ENCODE measurements at regions not wholly inside any gene's neighbourhood (a gene's known extent, or its start where the extent isn't known, plus 50 kb on each side); places are given as distances from the start of the nearest gene placed in this dataset.

DNA sequence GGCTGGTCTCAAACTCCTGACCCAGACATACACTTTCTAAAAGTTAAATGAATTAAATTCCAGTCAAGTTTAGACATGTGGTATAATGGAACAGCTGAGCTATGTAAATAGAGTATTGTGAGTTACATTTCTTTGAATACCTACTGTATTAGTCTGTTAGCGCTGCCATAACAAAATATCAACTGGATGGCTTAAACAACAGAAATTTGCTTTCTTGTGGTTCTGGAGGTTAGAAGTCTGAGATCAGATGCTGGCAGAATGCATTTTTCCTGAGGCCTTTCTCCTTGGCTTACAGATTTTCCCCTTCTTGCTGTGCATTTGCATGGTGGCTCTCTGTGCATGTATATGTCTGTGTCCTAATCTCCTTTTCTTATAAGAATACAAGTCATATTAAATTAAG lies 101.5 kb upstream of the TGFBR2 start:
- no peak for DNase-seq

DNA sequence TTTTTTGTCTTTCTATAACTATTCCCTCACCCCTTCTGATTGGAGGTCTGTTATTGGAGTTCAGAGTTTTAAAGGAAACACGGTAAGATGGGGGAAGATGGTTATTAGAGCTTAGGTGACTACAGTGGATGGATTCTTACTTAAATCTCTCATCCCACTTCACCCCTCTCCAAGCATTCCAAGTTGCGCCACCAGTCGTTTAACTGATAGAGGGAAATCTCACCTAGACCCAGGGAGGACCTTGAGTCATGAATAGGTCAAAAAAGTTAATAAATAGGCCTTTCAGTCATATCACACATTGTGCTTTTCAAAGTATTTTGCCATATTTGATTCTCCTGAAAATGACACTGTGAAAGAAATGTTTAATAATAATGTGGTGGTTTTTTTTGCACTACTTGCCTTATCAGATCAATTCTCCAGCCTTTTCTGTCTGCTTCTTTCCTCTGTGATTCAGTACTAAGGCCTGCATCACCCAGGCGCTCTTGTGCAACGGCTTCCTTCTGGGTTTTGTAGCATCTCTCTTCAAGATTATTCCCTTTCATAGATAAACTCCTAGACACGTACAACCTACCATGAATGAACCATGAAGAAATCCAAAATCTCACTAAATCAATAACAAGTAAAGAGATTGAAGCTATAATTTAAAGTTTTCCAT lies 100.4 kb upstream of the TGFBR2 start:
- no peak for DNase-seq

DNA sequence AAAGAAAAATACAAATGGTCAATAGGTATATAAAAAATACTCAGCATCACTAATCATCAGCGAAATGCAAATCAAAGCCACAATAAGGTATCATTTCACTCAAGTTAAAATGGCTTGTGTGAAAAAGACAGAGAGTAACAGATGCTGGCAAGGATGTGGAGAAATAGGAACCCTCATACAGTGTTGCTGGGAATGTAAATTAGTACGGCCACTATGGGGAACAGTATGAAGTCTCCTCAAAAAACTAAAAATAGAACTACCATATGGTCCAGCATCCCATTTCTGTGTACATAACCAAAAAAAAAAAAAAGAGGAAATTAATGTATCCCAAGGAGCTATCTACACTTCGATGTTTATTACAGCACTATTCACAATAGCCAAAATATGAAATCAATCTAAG lies 98.1 kb upstream of the TGFBR2 start:
- no peak for DNase-seq

DNA sequence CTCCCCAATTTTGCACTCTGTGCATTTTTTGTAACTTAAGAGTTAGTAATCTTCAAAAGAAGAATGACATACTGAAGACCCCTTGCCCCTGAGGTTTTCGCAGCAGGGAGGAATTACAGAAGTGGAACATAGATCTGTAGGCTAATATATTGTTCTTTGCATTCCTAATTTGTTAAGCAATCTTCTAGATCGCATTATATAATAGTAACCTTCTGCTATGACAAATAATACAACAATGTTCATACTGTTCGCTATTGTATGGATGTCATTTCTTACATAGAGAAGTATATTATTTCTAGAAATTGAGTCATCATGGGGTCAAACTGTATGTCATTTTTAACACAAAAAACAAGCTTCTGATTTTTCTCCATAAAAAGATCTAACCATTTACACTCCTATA lies 95.8 kb upstream of the TGFBR2 start:
- no peak for DNase-seq

DNA sequence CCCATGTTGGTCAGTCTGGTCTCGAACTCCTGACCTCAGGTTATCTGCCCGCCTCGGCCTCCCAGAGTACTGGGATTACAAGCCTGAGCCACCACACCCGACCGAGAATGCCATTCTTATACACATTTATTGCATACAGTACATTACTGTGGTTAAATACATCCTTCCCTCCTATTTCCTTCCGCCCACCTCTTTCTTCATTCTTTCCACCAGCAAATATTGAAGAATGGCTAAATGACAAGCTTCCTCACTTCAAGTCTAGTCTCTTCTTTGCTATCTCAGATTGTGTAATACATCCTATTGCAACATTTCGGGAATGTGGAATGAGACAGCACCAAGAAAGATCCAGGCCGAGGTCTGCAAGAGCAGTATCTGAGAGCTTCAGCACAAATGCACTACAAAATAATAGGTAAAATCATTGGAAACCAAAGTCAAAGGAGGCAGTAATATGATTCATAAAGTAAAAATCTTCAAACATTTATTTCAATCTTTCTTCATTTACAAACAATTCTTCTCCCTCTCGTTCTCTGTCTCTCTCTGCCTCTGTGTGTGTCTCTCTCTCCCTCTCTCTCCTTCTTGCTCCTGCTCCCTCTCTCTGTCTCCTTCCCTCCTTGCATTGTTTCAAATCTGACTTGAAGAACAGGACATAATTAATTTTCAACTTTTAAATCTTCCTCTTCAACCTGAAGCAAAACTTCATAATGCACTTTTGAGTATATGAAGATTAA lies 94.7 kb upstream of the TGFBR2 start:
- no peak for DNase-seq

DNA sequence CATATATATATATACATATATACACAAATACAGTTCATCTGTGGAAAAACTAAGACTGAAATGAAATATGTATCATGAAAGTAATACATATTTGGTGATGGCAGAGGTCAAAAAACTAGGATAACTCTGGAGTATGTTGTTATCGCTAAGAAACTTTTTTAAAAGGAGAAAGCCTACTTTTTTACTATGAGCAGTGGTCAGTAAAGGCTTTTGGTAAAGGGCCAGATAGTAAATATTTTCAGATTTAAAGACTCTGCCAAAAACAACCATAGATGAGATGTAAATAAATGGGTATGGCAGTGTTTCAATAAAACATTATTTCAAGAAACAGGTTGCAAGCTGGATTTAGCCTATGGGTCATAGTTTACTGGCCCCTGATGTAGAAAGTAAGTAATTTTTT lies 93.8 kb upstream of the TGFBR2 start:
- DNase-seq = no peak

DNA sequence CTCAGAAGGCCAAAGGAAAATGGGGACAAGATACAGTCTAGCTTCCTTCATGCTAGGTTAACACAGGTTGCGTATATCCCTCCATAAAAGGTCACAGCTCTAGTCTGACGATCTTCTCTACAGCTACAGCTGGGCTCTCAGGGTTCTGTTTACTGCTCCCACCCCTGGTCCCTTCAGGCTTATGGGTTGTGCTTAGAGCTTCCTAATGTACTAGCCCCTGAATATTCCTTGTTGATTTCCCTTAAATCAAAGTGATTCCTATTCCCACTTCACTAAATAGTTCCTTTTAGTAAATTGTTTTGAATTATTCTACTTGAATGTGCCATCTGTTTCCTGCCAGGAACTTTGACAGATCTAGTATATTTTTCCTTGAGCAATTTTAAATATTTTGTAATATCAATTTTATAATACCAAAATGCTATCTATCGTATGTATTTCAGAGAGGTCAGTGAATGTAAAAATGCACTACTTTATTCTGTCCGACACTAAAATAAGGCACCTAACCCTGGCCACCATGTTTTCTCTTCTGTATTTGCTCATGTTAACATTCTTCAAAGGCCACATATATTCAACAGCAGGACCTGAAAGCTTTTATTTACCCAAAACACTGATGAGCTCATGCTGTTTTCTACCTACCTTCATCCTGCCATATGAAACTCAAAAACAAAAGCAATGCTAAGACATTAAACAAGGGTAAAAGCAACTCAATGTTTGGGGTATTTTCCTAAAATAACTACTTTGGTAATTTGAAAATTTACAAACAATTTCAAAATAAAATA lies 92.8 kb upstream of the TGFBR2 start:
- DNase-seq = no peak

DNA sequence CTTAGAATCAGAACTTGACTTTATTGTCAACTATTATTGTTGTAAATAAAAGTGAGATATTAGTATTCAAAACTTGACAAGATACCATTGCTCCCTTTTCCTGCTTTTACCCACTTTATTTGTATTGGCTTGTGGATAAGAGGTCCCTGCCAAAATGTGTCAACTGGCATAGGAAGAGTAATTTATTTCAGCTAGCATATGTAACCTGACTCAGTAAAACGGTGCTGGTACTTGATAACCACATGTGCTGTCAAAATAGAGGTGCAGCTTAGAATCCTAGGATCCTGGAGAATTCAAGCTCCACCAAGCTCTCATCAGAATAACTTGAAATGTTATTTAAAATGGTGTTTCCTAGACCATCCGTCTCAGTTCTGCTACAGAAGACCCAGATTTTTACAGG lies 90.2 kb upstream of the TGFBR2 start:
- no peak for DNase-seq

DNA sequence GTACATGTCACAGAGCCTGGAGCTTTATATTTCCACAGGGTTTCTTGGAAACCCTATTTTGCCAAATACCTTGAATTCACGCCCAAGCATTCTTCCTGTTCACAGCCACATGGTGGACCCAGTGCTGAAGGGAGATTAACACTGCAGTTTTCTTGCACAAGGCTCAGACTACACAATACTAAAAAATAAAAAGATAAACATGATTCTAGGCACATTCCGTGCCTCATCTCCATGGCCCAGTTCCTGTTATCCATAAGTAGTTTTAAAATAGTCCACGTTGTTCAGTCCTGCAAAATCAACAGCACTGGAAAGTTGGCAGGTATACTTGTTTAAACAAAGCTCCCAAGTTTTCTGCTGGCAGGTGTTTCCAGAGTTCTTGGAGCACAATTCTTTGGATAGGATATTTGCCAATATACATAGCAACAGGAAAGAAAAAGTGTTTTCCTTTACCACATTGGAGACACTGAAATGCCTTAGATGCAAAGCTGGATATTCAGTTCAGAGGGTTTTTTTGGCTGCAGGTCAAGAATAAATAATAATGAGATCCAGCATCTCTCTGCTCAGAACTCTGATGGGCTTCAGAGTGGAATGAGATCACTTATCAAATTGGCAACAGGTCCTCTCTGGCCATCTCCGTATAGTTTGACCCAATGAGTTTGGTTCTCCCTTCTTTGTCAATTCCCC lies 88.1 kb upstream of the TGFBR2 start:
- DNase-seq = no peak

DNA sequence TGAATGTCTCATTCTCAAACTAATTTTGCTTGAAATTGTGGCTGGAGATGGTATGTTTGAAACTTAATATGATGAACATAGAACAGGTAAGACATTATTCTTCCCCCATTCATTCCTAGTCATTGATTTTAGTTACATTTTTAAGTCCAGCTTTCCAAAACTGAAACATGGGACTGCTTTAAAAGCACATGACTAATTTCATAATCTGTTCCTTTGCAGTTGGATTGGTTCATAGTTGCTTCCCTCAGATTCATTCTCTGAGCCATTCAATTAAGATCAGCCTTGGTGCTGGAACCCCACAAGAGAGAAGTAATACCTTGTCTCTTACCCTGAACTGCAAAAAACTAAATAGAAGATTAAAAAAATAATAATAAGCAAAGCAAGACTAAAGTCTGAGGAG lies 87.5 kb upstream of the TGFBR2 start:
- no peak for DNase-seq

DNA sequence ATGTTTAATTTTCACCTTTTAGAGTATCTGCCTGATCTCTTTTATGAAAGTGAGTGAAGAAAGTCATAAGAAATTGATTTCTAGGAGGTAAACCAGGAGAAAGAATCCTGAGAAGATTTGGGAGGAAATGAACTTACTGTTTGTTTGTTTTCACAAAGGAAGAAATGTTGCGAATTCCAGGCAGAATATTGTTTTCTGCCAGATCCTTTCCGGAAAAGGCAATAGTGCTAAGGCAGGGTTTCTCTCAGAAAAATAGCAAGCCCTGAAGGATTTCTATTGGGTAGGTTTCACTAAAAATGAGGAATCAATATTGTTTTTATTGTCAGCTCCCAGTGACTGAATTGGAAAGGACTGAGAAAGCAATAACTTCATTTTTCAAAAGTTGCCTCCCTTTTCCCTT lies 85.7 kb upstream of the TGFBR2 start:
- no peak for DNase-seq

DNA sequence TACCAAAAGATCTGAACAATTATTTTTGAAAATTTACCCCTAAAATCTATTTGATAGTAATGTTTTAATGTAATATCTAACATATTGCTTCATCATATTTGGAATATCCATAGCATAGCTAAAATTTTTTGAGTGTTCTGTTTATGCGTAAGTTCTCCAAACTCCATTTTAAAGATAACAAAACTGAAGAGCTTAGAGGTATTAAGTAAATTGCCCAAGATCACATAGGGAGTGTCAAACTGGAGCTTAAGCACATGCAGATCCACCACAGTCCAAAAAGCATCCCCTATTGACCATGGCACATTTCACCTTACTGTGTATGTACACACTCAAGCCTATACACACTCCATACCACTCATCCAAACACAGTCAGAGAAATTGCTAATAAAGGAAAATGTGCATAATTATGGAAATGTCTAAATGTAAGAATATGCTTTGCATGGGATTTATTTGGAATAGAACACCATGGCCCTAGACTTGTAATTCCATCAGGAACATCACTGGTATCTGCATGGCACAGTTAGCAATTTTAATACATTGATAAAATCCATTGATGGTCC lies 85.2 kb upstream of the TGFBR2 start:
- no peak for DNase-seq

DNA sequence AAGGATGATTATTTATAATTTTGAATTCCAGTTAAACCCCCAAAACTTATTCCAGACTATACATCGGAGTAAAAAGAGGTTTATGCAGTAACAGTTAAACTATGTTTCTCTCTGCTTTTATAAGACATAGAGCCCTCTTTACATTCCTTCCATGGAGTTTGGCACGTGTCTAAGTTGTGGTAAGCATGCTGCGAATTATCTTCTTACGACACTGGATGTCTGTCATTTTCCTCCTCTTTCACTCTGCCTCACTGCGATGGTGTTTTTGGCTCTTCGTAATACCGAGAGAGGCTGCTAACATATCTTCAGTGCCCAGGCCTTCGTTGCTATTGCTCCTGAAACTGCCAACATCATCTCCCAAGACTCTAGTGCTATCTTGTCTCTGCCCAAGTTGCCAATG lies 83.9 kb upstream of the TGFBR2 start:
- no peak for DNase-seq

DNA sequence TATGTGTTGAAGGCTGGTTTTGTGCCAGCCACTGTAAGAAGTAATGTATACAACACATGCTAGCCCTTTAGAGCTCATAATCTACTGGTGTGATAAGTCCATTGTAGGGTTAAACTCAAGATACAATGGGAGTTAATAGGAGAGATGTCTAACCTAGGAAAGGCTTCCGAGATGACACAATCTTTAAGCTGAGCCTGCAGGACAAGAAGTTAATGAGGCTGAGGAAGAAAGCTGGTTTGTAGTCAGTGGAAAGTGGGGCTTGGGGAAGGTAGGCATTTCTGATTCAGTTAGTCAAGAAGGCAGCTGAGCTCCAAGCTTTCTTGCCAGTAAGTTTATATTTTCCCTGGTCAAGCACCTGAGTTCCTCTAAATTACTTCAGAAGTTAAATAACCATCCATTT lies 83.0 kb upstream of the TGFBR2 start:
- DNase-seq = no peak

DNA sequence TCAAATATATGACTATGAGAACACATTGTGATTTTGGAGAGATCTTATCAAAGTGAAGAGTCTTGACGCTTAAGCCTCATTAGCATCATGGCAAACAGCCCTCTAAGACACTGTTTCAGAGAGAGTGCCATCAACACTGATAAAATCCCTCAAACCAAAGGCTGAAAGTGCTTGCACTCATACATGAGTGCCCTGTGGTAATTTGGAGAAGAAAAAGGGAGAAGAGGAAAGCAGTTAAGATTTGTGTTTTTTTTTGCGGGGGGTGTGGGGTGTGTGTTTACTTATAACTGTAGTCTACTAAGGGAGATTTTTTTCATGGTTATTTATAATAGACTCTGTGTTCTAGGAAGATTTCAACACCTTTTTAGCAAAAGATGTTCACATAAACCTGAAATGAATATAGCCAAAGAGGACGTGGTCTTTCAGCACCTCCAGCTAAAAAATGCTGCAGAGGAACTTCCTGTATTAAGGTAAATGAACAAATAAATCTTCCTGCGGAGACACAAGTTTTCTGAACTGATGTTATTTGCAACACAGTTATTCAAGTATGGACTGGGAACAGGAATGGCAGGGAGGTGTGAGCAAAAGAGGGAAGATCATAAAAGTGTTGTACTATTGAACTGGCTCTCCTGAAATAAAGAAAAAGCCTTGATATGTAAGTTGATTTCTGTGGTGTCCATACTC lies 81.9 kb upstream of the TGFBR2 start:
- DNase-seq = no peak

DNA sequence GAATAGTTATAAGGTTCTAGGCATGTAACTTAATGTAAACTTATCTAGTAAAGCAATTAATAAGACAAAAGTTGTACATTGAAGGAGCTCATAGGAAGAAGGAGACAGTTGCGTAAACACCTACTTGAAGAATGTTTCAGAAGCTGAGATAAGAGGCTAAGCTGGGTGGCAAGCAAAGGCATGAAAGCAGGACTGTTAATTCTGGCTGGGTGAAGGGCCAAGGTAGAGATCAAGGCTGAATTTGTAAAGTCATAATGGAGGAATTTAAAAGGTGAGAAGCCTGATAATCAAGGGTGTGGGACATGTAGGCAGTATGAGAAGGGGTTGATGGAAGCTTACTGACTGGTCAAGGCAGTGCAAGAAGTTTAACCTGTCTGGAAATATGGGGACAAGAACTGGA lies 80.4 kb upstream of the TGFBR2 start:
- DNase-seq = no peak

DNA sequence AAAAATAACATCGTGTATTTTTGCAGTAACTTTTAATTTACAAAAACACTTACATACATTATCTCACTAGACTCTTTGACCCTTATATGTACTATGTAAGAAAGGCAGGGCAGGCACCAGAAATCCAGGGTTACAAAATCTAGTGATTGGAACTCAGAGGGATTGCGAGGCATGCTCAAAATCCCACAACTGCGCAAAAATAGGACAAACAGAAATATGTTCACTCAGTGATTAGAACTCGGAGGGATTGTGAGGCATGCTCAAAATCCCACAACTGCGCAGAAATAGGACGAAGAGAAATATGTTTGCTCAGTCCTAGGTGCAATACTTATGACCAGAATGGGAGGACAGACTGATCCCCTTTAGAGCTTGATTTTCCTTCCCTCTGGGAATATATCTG lies 79.2 kb upstream of the TGFBR2 start:
- DNase-seq = no peak

DNA sequence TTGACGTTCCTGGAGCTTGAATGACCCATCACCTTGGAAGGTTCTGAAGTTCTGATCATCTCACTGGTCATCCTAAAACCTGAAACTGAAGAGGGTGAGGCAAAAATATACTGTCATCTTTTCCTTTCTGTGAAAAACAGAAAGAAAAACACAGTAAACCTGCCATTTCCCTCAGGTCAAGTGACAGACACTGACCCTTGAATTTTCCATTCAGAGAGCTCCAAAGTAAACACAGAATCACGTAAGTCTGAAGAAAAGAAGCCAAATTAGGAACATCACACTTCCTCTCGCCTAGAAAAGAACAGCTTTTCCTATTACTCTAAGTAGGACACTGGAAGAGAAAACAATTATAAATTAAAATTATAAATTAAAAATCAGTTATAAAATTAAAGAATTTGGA lies 78.7 kb upstream of the TGFBR2 start:
- no peak for DNase-seq

DNA sequence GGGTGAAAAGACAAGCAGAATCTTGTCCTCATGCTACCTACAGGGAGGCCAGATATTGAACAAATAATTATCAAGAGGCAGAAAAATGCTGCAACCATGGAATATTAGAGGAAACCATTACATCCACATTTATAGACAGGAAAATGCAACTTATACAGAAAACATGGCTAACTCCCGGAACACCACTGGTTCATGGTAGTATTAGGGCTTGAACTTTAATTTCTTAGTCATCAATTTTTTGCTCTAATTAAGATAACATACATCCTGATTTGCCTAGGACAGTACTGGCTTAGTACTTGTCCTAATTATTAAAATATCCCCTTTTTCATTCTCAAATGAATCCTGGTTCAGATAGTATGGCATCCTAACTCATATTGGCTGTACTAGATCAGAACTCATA lies 76.3 kb upstream of the TGFBR2 start:
- DNase-seq = no peak

DNA sequence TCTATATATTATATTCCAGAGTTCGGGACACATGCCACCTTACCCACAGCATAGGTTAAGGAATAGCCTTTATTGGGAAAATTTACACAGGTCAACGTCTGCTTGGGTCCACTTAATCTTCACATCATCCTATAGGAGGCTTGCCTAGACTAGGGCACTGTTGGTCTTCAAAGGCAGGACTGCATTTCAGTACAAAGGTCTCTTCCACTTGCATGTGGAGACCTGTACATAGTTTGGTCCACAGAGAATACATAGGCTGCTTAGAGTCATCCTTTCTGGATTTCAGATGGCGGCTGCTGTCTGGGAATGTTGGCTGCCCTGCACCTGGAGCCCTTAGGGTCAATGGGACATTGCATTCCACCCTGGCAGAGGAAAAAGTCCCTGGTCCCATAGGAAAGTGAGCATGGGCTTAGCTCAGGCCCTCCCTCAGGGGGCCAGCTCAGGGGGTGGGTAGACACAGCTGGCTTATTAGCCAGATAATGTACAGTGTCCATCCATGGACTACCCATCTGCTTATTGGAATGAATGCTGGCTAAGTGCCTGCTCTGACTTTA lies 75.3 kb upstream of the TGFBR2 start:
- DNase-seq = no peak

DNA sequence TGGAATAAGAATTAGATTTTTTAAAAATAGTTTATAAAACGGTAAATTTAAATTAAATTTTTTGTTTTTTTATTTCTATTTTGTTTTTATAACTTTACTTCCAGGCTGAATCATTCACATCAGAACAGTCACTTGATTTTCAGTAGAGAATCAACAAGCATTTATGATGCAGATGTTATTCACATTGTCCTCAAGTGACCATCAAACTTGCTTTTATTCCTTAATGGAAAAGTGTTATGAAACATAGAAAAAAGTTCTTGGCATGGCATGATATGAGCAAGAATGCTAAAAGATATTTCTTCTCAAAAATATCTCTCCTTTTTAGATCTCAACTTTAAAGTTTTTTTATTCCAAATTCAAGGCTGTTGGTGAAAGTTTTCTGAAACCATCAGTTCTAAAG lies 70.9 kb upstream of the TGFBR2 start:
- DNase-seq = no peak

DNA sequence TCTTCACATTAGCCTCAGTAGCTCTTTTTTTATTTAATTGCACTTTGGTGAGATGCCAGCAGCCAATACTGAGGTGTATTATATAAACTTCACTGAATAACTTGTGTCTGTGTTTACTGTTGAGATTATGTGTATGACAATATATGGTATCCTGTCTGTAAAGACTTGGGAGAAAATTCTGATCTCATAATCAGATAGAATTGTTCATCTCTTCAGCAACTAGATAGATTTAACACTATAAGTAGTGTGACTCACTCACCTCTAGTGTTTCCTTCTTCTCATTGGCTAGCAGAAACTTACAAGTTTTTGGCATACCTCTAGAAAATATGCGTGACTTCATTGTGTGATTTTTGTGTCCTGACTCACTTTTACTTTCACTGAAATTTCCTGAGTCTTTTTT lies 67.6 kb upstream of the TGFBR2 start:
- DNase-seq = no peak

Measured in SIG-M5 (cell line).